CD4-positive, alpha-beta T cell treated with Interleukin-6 at 100 ng/mL for 8 hours (primary cell): ENCODE measurements at regions not wholly inside any gene's neighbourhood (a gene's known extent, or its start where the extent isn't known, plus 50 kb on each side); places are given as distances from the start of the nearest gene placed in this dataset.
"Not testable (repeated sequence)": the region's sequence is repeated elsewhere in the genome, so short reads cannot be mapped to it uniquely, and the experiment has no call there.

ENCODE experiments used
- DNase-seq: peaks from one replicate; pipeline ENCODE4 v3.0.0-alpha.2; 2020; ENCODE audit warnings: mixed read lengths, low spot score

DNA sequence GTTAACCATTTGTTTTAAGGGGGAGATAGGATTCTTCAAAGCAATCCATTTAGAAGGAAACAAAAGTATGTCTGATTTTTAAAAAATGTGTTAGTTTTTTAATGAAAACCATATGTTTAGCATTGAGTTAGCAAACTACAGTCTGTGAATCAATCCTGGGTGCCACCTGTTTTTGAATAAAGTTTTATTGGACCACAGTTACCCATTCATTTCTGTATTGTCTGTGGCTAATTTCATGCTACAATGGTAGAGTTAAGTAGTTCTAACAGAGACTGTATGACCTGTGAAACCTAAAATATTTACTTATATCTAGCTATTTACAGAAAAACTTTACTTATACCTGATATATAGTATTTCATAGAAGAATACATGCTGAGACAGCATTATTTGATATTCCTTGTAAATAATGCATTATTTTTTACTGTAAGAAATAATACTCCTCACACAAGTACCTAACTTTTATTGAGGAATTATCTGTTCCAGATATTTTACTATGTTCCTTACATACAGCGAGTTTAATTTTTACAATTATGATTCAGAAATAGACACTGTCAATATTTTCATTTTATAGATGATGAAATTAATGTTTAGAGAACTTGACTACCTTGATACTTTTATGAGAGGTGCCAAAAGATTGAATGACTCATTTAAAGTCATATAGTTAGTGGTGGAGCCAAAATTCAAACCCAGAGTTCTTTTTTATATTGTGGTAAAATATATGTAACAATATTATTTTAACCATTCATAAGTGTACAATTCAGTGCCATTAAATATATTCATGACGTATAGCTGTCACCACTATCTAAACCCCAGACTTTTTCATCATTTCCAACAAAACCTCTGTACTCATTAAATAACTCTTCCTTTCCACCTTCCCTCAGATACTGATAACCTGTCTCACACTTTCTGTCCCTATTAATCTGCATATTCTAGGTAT, 122.0 kb downstream of the GLUD2 start:
- DNase-seq = no peak

- no peak for DNase-seq
Observed at GRCh38 chrX:121172703-121173102, 125.3 kb downstream of the GLUD2 start.

- no peak for DNase-seq
Observed at GRCh38 chrX:121179972-121180371, 132.6 kb downstream of the GLUD2 start.

GRCh38 chrX:121191779-121192178, 144.4 kb downstream of the GLUD2 start:
- DNase-seq = no peak

DNA sequence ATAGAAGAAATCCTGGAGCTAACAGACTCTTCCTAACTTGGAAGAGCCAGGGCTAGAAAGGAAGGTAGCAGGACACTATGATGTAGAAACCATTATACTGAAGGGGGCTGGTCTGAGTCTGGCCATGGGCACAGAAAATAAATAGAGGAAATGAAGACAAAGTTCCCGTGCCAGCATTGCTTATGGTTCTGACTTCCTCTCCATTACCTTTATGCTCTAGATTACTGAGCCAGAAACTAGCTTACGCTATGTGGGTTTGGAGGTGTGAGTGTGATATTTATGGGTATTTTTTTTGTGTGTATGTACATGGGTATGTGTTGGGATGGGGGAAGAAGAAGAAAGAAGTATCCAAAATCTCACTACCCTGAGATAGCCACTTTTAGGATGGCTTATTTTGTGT, 148.3 kb downstream of the GLUD2 start:
- DNase-seq = no peak

DNA sequence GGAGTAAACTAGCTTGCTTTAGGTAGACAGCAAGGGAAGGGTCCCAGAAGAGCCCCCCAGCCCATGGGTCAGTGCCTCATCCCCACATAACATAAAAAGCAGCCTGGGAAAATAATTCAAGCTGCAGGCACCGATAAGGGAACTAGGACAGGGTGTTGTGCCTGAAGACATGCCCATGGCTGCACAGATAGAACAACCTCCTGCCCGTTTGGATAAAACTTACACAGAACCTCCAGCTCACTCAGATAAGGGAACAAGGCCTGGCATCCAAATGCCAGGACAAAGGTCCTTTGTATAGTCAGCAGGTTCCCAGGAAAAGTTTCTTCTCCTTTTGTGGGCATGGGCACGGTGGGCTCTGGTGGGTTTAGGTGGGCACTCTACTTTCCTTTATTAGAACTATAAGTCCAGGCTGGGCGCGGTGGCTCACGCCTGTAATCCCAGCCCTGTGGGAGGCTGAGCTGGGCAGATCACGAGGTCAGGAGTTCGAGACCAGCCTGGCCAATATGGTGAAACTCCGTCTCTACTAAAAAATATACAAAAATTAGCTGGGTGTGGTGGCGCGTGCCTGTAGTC, 149.5 kb downstream of the GLUD2 start:
- DNase-seq = not testable (repeated sequence)

GRCh38 chrX:121208563-121208962, 161.2 kb downstream of the GLUD2 start:
- no peak for DNase-seq

DNA sequence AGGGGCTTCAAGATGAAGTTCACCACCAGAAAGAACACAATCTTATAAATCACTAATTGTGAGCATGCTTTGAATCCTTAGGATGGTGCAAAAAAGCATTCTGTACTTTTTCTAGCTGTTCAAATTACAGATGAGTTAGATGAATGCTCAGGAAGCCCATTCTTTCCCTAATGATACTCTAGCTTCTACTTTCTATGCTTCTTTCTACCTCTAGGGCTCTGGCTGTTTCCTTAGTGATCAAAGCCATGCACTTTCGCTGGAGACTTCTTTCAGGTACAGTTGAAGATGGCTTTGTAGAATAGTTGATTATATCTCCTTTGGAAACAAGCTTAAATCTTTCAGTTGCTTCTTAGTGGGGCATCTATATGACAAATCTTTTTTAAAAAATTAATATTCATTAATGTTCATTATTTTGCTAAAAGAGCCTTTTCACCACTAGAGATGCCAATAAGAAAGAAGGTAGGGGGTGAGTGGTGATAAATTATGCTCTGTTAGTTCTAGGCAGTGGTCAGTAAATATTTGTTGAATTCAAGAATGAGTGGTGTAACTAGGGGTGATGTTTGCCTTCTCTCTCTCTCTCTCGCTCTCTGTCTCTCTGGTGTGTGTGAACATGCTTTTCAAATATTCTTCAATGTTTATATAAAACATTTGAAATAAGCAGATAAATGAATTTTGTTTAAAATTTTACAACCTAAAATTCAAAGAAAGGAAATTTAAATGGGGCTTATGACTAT, 169.4 kb downstream of the GLUD2 start:
- DNase-seq = no peak

GRCh38 chrX:121221322-121221977, 174.0 kb downstream of the GLUD2 start:
- DNase-seq = no peak

- DNase-seq = no peak
Observed at GRCh38 chrX:121227888-121228287, 180.5 kb downstream of the GLUD2 start.

DNA sequence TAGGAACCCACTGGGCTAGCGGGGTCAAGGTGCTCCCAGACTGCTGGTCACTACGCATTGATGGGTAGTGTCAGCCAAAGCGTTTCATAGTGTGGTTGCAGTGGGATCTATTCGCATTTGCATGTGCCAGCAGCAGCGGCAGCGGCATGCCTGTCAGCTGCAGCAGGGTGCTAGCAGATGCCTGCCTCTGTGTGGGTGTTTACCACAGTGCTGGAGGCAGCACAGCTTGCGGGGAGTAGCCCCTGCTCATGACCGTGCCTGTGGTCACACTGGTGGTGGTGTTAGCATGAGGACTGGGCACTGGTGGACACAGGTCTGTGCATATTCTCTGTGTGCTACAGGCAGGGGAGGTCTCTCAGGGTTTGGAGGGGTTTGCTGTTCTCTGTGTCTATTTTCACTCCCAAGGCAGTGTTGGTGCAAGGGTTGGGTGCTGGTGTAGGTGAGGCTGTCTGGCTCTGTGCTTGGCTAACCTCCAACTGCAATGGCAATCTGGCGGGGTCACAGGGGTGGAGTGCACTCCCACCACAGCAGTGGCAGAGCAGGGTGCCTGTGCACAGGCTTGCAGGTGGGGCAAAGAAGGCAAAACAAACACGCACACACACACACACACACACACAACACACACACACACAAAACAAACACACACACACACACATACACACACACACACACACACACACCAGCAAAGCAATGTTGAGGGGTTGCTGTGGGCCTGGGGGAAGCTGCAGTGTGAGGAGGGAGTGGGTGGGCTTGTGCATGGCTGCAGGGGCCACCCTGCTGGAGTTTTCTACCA, 184.4 kb downstream of the GLUD2 start:
- no peak for DNase-seq

GRCh38 chrX:121236040-121236439, 188.6 kb downstream of the GLUD2 start:
- DNase-seq = no peak

GRCh38 chrX:121238093-121238492, 190.7 kb downstream of the GLUD2 start:
- no peak for DNase-seq

- no peak for DNase-seq
Observed at GRCh38 chrX:121244511-121244910, 197.1 kb downstream of the GLUD2 start.

DNA sequence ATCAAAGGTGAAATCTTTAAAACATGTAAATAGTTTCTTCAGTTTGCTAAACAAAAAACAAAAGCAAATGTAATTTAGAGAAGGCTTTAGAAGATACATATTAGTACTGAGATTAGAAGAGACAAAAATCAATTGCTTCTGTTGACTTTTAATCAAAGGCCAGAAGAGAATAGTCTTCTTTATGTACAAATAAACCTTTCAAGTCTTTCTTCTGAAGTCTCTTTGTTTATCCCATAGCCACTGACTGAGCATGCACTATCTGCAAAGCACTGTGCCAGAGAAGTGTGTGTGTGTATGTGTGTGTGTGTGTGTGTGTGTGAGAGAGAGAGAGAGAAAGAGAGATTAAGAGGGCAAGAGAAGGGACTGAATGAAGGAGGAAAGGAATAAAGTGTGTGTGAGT, 198.4 kb downstream of the GLUD2 start:
- DNase-seq = no peak

- no peak for DNase-seq
Observed at GRCh38 chrX:121254336-121254735, 206.9 kb downstream of the GLUD2 start.

DNA sequence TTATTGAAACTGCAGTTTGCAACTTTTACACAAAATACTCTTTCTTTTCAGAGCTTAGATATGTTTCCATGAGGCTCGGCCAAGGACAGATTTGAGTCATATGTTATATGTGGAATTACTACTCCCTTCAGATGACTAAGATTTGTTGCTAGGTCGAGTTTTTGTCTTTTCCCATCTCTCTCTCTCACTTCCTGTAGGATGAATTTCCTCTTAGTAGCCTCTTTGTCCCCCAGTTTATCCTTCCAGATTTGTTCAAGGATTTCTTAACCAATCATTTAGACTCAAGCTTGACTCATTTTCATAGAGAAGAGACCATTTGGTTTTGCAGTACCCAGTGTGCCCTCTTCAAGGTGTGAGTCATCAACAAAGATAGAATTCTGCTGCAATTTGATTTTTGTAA, 209.2 kb downstream of the GLUD2 start:
- DNase-seq = no peak

DNA sequence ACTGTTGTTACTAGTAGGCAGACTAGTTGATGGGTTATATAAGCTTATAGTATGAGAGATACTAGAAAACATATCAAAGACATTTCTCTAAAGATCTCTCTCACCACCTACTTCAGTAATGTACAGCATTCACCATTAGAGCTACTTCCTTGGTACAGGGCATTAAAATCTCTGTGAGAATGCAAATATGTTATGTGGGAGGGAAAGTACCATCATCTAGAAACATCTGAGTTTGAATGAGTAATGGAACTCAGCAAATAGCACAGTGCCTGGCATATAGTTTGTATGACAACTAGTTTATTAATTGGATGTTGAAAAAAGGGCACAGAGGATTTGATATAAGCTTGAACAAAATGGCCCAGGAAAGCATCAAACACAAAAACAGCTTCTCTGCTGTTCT, 211.1 kb downstream of the GLUD2 start:
- DNase-seq = no peak

- DNase-seq = no peak
Observed at GRCh38 chrX:121259170-121259569, 211.8 kb downstream of the GLUD2 start.

DNA sequence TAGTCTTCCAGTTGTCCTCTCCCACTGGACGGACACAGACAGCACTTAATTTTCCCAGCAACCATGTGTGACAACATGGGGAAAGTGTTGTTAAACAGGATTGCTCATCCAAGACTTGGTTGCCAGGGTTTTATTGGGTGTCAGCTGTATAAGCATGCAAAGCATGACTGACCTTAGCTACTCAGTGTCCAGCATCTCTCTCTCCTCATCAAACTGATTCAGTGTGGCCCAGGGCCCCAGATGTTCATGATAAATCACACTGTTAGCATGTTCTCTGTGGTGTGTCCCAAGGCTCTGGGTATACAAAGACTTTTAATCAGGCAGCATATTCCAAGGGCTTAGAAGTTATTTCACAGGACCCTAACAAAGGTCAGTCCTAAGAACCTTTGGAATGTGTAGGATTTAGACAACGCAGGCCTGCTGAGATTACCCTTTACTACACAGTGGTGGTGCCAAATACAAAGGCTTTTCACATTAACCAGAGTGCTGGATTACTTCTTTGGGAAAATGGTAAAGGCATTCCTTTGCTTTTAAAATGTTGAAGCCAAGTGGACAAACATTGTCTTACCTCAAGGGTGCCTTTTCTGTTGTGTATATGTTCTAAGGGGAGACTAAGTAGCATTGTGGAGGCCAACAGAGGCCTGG, 213.3 kb downstream of the GLUD2 start:
- DNase-seq = no peak

- DNase-seq = no peak
Observed at GRCh38 chrX:121283921-121284320, 236.5 kb downstream of the GLUD2 start.
